ENCODE measurements at regions not wholly inside any gene's neighbourhood (a gene's known extent, or its start where the extent isn't known, plus 50 kb on each side); places are given as distances from the start of the nearest gene placed in this dataset.

DNA sequence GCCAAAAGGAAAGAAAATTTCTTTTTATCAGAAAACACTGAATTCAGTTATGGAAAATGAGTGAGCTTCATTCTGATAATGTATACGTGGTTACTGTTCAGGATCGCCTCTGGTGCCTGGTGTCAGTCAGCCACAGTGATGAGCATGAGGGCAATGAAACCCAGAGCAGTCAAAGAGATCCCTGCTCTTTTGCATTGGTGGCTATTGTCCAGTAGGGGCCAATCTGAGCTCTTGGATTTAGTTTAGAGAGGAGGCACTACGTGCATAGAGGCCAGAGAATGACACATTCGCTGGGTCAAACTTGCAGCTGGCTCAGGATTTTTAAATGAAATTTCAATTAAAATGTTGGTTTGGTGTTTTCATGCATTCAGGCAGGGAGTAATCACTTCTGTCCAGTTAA is 522.9 kb downstream of the TMEM182 start:
- no peak for DNase-seq

DNA sequence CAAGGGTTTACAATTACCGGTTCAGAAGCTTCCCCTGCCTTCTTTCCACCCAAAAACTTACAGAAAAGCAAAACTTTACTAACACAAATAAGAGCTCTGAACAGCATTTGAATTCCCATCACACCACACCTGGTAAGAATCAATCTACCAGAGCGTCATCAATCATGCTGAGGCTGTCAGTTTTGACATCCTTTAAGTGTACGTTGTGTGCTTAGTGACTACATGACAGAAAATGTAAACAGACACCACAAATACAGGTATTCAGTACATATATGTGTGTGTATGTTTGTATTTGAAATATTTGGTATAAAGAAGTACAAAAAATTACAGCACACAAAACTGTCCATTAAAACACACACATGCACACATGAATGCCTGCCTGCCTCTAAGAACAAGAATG is 523.5 kb downstream of the TMEM182 start:
- no peak for DNase-seq

DNA sequence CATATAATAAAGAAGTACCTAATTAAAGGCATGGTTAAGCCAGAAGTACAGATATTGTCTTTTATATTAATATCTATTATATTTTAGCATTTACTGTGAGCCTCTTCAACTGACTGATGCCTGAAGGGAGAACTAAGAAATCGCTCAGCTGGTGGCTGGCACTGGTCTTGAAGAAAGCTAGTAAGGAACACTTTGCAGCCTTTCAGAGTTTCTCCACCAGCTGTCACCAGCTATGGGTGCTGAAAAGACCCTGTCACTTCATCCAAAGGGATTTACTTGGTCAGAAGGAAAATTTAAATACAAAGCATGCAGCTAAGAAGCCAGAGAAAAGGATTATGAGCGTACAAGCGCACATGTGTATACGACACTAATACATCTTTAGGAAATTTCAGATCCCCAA is 525.9 kb downstream of the TMEM182 start:
- DNase-seq: no peak

DNA sequence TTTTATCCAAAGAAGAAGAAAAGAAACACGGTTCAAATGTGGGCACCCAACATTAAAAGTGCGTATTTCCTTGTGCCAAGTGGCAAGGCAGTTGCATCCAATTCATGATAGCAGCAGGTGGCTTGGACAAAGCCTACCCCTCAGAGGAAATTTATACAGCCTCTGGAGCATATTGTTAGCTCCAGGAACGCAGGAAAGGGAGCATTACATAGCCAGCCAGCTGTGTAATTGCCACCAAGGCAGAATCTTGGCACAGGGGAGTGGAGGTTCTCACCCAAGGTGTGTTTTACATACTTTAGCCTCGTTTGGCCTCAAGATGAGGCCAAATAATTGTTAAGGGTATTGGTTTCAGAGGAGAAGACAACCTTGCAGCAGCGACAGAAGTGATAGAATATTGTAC is 526.9 kb downstream of the TMEM182 start:
- DNase-seq: no peak

DNA sequence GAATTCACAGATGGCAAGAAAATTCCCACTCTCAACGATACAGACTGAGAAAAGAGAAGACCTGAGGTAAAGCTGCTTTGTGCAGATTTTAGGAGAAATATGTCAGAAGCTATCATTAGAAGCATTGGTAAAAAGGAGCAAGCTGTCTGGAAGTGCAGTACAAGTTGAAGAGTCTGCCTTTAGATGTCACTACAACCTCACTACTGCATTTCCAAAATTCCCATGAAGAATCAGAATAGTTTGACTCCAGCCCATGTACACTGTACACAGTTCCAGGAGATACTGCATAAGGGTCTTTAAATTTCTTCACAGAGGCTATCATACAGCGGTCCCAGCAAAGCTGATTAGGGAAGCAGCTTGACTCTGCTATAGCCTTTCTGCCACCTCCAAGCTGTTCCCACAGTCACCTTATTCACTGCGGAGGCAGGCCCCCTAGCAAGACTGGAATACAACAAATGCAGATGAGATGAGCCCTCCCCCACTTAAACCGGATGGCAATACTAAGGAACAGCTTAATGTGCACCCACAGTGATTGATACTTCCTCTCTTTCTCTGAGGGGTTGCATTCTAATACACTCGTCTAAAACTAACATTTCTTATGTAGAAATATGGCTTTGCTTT is 527.4 kb downstream of the TMEM182 start:
- no peak for DNase-seq

DNA sequence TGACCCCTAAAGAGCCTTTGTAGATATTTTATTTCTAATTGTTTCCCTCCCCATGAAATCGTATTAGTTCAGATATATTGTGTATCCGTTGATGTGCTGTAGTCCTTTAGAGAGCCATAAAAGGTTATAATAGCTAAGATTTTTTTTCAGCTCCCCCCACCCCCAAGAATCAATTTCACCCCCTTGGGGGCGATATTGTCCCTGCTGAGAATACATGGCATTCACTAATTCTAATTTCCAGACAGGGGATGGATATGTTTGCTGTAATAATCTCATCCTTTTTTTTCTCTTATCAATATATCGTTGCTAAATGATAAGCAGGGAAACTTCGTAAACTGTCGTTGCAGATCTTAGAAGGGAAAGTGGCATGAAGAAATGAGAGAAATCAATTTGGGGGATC is 530.7 kb downstream of the TMEM182 start:
- DNase-seq: no peak

DNA sequence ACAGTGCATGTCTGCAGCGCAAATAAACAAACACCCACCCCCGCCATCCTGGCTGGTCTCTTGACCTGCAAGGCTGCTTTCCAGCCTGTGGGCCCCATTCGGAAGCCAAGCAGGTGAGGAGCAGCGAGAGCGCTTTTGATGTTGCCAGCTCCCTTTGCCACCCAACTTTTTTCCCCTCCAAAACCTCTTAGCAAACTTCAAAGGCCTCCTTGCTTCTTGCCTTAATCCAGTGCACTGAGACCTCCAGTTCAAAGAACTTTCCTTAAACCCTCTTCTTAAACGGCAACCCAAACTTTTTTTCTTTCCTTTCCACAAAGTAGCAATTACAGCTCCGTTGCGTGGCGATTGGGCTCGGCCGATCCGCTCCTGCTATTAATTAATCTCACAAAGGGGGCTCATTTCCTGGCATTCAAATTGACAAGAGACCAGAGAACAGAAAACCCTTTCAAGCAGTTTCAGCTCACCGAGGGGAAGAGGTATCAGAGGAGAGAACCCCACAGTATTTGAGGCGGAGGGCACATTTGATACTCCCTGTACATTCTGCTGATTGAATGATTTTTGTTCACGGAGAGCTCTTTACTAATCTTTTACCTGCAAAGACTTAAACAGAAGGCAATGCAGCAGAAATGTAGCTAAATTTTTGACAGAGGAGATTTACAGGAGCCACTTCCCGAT is 531.4 kb downstream of the TMEM182 start:
- DNase-seq: no peak

DNA sequence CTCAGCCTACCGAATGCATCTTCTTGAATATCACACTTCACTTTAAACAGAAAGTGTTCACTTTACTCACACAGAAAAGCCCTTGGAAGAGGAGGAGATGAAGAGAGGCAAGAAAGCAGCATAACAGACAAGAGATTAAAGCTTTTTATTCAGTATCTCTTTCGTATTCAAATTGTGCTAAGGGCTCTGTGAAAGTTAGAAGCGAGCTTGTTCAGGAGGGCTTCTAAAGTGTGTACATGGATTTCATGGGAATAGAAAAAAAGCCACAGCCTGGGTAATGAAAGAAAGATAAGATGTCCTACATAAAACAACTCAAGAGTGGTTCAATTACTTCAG is 531.9 kb downstream of the TMEM182 start:
- DNase-seq: no peak

DNA sequence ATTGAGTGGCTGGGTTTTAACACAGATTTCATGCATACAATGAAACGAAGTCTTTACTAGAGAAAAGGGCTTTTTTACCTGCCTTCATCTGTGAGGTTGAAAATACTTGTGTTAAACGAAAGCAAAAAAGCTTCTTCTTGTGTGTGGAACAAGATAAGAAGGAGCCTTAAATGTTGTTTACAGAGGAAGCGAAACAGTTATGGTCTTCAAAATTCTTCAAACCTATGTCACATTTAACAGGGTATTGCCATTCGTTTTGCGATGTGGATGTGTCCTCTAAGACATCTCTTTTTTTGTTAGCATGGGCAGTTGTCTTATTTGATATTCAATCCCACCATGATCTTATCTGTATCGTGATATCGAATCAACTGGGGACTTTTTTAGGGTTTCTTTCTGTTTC is 532.6 kb downstream of the TMEM182 start:
- DNase-seq: no peak

DNA sequence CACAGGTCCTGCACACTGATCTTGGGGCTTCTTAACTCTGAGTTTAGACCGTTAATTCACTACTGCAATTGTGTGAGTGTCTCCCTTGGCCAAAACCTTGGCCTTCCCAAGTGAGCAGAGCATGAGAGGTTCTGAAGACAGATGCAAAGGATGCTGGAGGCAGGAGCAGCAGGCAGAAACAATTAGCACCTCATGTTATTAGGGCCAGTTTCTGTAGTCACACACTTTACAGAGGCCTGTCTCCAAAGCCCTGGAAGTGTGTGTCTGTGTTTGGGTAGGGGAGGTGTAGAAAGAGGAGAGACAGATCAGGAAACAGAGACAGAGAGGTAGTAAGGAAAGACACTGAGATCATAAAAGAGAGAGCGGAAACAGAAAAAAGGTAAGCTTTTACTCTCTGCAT is 533.8 kb downstream of the TMEM182 start:
- DNase-seq: no peak

DNA sequence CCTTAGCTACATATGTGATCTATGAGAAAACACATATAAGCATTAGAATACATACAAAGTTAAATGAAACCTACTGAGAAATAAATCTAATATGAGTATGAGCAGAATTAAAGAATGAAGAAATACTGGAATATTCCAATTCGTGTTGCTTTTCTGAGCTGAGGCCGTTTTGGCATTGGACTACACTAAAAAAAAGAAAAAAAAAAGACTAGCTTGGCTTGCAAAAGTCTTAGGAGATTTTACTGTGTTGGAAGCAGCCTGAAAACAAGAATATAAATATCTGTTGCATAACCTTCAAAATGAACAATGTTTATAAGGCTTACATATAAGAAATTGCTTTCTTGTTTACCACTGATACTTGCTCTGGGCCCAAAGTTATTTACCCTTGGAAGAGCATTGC is 562.8 kb downstream of the TMEM182 start:
- DNase-seq: no peak

DNA sequence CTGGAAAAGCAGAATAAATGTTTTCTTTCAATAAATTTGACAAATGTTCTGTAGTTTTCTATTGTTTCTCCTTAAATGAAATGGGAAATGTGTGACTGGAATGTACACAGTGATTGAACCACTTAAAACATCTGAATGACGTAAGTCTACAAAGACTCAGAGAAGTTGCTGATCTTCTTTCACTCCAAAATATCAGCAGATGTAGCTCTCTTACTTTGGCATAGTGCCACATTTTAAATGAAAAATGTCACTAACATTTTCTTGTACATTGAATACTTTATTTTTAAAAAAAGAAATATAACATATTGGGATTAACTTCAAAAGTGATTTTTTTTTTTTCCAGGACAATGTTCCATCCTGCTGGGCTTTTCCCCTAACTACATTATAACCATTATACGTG is 565.6 kb downstream of the TMEM182 start:
- DNase-seq: no peak

DNA sequence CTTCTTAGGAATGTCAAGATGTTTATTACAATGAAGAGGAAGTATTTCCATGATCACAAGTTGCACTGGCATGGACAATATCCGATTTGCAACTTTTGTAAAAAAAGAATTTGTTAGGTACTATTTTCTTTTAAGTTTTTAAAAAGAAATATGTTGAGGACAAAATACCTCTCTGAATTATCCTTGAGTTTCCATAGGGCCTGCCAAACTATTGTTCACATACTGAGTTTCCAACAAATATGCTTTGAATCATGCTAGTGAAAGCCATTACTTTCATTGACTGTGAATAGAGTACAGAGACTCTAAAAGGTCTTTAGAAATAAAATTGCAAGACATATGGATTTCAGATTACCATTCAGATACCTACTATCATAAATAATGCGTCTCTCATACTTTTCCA is 566.1 kb downstream of the TMEM182 start:
- DNase-seq: no peak

DNA sequence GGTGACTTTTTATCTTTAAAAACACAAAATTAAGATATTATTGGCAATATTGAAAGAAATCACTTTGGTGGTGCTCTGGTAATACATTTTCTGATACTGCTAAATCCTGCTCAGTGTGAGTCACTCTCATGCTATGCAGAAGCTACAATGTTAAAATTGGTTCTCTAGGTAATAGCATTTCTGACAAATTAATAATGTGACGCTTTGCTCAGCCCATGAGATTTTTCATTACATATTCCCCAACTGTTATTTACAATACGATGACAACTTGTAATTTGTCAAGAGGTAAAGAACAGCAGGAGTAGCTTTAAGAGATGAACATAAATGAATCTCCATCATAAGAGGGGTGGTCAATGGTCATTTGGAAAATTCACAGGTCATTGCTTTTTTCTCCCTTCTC is 573.6 kb downstream of the TMEM182 start:
- no peak for DNase-seq

DNA sequence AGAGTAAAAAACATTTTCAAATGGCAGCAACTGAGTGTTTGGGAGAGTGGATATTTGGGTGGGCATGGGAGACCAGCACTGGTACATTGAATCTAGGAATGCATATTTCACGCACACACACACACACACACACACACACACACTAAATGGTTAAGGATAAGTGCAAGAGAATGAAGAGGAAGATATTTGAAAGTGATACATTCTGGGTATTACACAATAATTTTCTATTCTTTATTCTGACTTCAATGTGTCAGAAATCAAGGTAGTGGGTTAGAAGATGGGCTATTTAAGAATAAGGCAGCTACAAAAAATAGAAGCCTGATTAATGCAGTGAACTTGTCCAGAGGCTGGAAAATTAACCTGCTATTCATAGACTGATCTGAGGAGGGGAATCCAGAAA is 577.0 kb downstream of the TMEM182 start:
- no peak for DNase-seq

DNA sequence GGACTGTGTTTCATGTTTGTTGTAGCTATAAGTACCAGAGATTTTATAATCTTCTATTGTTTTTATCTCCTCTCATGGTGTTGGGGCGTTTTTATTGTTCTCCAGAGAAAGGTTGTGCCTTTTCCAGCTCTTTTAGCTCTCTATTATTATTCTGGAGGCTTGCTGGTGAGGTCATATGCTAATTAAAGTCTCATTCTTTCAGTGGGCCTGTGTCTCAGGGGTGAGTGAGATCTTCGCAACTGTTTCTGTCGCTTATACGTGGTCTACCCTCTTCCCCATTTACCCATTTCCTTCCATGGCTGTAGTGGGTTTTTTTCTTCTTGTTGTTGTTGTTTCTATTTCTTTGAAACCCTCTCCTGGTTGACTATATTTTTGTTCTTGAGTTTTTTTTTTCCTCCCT is 584.9 kb downstream of the TMEM182 start:
- DNase-seq: no peak

DNA sequence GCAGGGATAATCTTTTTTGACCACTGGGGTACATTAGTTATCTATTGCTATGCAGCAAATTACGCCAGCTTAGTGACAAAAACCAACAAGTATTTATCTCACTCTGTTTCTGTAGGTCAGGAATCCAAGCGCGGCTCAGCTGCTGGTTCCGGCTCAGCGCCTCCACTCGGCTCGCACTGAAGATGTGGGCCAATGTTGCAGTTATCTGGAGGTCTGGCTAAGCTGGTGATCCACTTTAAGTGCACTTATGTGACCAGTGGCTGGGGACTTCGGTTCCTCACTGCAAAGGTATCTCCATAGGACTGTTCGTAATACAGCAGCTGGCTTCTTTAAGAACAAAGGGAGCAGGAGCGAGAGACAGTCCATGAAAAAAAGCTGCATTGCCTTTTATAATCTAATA is 591.9 kb downstream of the TMEM182 start:
- no peak for DNase-seq

DNA sequence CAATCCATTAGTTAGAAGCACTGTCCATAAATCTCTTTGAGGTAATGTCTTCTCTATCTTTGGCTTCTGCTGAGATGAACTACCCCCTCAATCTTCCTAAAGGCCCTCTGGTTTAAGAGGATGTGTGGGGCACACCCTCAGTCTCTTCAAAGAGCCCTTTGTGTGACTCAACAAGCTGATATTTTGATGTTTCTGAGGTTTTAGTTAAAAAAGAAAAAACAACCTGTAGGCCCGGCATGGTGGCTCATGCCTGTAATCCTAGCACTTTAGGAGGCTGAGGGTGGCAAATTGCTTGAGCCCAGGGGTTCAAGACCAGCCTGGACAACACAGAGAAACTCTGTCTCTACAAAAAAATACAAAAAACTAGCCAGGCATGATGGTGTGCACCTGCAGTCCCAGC is 593.5 kb downstream of the TMEM182 start:
- DNase-seq: no peak

DNA sequence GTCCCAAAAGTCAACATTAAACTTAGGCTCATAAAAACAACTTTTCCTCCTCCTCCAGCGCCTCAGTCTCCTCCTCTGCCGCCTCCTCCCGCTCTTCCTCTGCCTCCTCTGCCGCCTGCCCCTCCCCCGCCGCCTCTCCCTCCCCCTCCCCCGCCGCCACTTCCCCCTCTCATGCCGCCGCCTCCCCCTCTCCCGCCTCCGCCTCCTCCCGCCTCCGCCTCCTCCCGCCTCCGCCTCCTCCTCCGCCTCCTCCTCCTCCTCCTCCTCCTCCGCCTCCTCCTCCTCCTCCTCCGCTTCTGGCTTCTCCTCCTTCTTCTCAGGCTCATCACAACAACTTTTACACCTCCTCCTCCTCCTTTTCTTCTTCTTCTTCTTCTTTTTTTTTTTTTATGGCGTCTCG is 599.9 kb downstream of the TMEM182 start:
- DNase-seq: no peak

DNA sequence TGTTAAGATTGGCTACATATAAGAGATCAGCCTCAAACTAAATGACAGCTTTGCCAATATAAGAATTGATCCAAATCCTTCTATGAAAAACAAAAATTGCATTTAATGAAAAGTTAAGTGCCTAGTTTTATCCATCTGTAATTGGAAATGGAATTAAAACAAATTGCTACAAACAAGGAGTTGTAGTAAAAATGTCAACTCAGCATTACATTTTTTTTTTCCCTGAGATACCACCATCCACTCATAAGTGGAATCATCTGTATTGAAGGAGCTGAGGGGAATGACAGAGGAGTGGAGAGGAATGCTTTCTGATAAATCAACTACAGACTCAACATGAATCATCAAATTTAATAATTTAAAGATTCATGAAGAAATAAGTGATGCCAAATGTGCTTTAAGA is 601.8 kb downstream of the TMEM182 start:
- no peak for DNase-seq

DNA sequence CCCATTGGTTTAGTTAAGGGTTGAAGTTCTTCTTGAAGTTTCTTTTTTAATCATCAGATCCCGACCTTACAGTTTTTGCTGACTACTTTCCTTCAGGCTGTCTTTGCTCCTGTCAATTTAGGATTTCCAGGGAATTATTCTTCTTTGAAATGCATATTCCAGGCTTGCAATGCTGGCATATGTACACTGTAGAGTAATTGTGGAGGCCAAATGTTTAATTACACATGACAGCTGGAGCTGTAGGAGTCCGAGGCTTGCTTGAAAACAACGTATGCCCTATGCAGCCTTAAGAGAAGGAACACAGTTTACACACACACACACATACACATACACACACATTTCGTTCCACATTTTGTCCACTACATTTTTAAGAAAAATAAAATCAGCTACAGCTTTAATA is 602.3 kb downstream of the TMEM182 start:
- no peak for DNase-seq

DNA sequence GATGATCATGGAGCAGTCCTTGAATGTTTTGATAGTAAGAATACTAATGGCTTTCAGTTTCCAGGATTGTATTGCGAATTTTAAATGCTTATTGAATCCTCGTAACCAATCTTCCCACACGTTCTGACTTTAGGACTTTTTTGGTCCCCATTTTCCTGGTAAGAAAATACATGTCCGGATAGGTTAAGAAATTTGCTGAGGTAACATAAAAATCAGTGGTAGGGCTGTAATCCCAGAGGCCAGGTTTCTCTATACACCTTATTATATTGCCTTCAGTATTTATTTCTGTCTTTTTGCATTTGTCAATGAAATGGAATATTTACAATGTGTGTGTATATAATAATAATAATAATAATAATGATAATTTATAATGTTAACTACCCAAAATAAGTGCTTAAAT is 603.2 kb downstream of the TMEM182 start:
- no peak for DNase-seq

DNA sequence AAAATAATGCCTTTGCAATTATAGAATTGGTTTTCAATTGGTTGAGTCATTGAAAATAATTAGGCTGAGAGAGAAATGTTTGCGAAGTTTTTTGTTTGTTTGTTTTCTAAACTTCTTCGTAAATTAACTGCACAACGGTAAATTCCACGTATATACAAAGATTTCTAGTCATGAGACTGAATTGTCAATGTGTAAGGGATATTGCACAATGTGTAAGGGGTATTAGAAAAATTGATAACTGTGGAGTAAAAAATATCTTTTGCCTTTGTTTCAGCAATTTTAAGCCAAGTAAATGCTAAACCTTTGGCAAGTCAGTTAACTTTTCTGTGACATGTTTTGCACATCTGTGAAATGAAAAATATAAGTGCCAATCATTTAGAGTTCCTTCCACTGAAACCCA is 606.0 kb downstream of the TMEM182 start:
- DNase-seq: no peak

DNA sequence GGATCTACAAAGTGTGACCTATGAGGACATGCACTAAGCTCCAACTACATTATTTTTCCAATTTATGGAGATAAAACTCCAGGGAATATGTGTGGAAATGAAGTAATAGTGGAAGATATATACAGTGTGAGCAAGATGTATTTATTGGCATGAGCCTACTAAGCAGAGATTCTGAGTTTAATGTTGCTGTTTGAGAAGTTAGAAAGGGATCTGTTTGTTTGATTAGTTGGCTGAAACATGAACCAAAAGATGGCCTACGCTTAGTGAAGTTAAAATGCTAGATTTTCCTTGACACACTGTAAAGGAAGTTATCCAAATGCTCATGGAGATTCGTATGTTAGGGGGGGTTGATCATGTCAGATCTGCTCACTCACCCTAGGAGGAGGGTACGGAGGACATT is 621.7 kb downstream of the TMEM182 start:
- no peak for DNase-seq

DNA sequence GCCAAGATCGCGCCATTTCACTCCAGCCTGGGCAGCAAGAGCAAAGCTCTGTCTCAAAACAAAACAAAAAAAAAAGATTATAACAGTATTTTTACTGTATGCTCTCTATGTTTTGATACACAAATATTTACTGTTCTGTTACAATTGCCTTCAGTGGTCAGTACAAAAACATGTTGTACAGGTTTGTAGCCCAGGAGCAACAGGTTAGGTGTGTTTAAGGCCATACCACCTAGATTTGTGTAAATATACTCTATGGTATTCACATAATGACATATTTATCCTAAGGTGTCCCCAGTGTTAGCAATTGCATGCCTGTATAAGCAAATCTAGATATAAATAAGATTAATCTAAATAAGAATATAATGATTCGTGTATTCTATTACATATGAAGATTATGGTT is 625.0 kb downstream of the TMEM182 start:
- no peak for DNase-seq

DNA sequence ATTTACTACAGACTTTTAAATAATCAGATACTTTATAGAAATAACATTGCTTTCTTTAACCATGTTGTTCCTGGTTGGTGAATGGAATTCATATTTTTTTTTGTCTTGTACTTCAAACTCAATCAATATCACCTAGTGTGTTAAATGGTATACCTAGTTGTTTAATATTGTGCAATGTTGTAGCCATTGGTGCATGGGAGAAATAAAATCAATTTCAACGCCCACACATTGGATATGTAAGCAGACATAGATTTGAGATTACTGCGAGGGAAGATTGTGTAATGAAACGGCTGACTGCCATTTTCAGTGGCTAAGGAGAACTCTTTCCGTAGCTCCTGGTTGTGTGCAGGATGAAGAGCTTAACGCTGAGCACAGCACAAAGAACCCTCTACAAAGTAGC is 626.1 kb downstream of the TMEM182 start:
- no peak for DNase-seq

Measured in AML-193 (cell line).